Sigmoid colon (tissue), 6 donors: ENCODE measurements at regions not wholly inside any gene's neighbourhood (a gene's known extent, or its start where the extent isn't known, plus 50 kb on each side); places are given as distances from the start of the nearest gene placed in this dataset.

Experiments
- DNase-seq: peaks from one replicate; pipeline ENCODE4 v3.0.0-alpha.2; 2019
- H3K27ac ChIP-seq, 4 donors: fragments of 200-600 bp; sonication (generic); one replicate each; pipeline ENCODE4 v1.5.1; 2016 to 2019; ENCODE audit warnings: mild to moderate bottlenecking in 1 of 4
- H3K27me3 ChIP-seq, 3 donors: fragments of 200-600 bp; sonication (generic); one replicate each; pipeline ENCODE4 v1.5.1; 2019; ENCODE audit warnings: mild to moderate bottlenecking in 1 of 3
- H3K36me3 ChIP-seq, 4 donors: fragments of 200-600 bp; sonication (generic); one replicate each; pipeline ENCODE4 v1.5.1; 2016 to 2019
- H3K4me1 ChIP-seq, 4 donors: fragments of 200-600 bp; sonication (generic); one replicate each; pipeline ENCODE4 v1.5.1; 2017 to 2019
- H3K4me3 ChIP-seq, 4 donors: fragments of 200-600 bp; sonication (generic); one replicate each; pipeline ENCODE4 v1.5.1; 2017 to 2019; ENCODE audit warnings: mild to moderate bottlenecking in 2 of 4, moderate library complexity in 1 of 4
- H3K9me3 ChIP-seq, 4 donors: fragments of 200-600 bp in 3 of 4; sonication (generic) in 3 of 4; one replicate each; pipeline versions ENCODE4 v1.5.1 to v1.6.1; 2013 to 2019
- EP300 ChIP-seq, 4 donors: sonication (generic); formaldehyde crosslinking; IDR thresholded peaks; one replicate each; pipeline ENCODE4 v1.6.1; 2017; ENCODE audit warnings: antibody characterized with exemption in 4 of 4
- POLR2A ChIP-seq, 2 donors: fragments of 450-650 bp; IDR thresholded peaks; one replicate each; pipeline ENCODE4 v1.6.1; 2016; ENCODE audit warnings: antibody characterized with exemption in 2 of 2, mild to moderate bottlenecking in 2 of 2, moderate library complexity in 2 of 2
- POLR2AphosphoS5 ChIP-seq, 4 donors: sonication (generic); formaldehyde crosslinking; IDR thresholded peaks; one replicate each; pipeline ENCODE4 v1.6.1; 2017; ENCODE audit warnings: antibody characterized with exemption in 4 of 4
- WGBS, 2 donors: extraction: QIAGEN DNeasy Blood & Tissue Kit; methylation state at CpG; one replicate each; pipeline ENCODE4 v1.1.7; 2013; 5-methylcytosine and 5-hydroxymethylcytosine counted together
- intact Hi-C: fragments of 100-400 bp; cut with DNase I; formaldehyde crosslinking; loops from one replicate; pipeline ENCODE4 v1.15.1; 2023
- TF ChIP-seq, protein P1 (sequence below), 4 experiments: fragments of 450-650 bp in 3 of 4; fragments of 200-600 bp in 1 of 4; IDR thresholded peaks; one replicate each; pipeline ENCODE4 v1.5.1; 2016 to 2019; ENCODE audit warnings: antibody characterized with exemption in 4 of 4, mild to moderate bottlenecking in 3 of 4, moderate library complexity in 2 of 4
- donor health status: healthy with polysubstance abuse.
- donor health status: healthy.

DNA sequence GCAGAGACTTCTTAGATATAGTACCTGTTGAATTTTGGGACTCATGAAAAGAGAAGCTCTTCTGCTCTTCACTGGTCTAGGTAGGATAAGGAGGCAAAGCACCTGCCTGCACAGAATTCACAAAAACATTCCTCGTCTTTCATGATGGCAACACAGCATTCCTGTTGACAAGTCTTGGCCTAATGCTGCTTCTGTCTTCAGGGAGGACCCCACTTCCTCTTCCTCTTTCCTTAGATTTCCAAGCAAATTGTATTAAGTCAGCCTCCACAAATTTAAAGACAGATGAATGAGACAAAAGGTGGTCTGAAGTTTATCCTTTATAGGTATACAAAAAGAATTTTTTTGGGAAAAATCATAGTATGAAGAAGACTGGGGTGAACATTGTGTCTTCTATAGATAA, 64.9 kb downstream of the DNAJB9 start:
- TF ChIP-seq POLR2AphosphoS5 (IDR thresholded peaks at IDR 0.05) (no peak), POLR2A (IDR thresholded peaks at IDR 0.05) (no peak), EP300 (IDR thresholded peaks at IDR 0.05) (no peak)
- TF ChIP-seq, protein P1, sequence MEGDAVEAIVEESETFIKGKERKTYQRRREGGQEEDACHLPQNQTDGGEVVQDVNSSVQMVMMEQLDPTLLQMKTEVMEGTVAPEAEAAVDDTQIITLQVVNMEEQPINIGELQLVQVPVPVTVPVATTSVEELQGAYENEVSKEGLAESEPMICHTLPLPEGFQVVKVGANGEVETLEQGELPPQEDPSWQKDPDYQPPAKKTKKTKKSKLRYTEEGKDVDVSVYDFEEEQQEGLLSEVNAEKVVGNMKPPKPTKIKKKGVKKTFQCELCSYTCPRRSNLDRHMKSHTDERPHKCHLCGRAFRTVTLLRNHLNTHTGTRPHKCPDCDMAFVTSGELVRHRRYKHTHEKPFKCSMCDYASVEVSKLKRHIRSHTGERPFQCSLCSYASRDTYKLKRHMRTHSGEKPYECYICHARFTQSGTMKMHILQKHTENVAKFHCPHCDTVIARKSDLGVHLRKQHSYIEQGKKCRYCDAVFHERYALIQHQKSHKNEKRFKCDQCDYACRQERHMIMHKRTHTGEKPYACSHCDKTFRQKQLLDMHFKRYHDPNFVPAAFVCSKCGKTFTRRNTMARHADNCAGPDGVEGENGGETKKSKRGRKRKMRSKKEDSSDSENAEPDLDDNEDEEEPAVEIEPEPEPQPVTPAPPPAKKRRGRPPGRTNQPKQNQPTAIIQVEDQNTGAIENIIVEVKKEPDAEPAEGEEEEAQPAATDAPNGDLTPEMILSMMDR (IDR thresholded peaks at IDR 0.05), result no peak
- no peak overlapping the region for H3K4me3 ChIP-seq
- no peaks in the 10 kb centered on the region for H3K9me3 ChIP-seq
- no peak for DNase-seq
- H3K27ac ChIP-seq, result no peak overlapping the region
- no peaks in the 10 kb centered on the region for H3K27me3 ChIP-seq
- H3K4me1 ChIP-seq, result peaks cover 0 to 10% (median 5%) of the 10 kb centered on the region in 4 donors
- H3K36me3 ChIP-seq, result no peaks in the 10 kb centered on the region
- intact Hi-C loops, result no loop called here
- 85 to 88% methylated on average over 1 of the region's 1 CpG for WGBS, 2 donors

DNA sequence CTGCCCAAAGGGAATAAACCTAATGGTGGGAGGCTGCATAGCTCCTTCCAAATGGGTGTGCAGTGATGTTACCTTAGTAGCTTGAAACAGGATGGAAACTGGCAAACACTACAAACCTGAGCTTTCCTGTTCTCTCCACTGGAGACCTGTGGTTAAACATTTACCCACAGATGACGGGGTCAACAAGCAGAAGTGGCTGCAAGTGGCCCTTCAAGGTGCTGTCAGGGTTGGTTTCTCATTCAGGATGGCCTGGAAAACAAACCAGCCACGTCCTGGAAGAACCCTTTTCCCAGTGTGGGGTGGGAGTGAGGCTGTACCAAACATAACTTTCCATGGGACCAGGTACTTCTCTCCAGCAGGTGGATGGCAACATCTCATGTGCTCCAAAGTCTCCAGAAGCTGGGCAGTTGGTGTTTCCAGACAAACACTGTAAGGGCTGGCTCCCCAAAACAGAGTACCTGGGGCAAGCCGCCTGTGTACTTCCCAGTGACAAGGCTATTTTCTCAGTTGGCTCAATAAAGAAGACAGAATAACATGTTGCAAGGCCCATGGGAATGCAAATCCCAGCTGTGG, 67.5 kb downstream of the DNAJB9 start:
- Histone ChIP-seq H3K4me1 (no peaks in the 10 kb centered on the region), H3K4me3 (no peak overlapping the region), H3K9me3 (no peaks in the 10 kb centered on the region), H3K27ac (no peak overlapping the region), H3K36me3 (no peaks in the 10 kb centered on the region), H3K27me3 (no peaks in the 10 kb centered on the region)
- WGBS, 2 donors, result 35 to 52% methylated on average over 3 of the region's 3 CpGs
- no peak for DNase-seq
- intact Hi-C loops, result no loop called here
- TF ChIP-seq POLR2AphosphoS5 (IDR thresholded peaks at IDR 0.05) (no peak), EP300 (IDR thresholded peaks at IDR 0.05) (no peak), POLR2A (IDR thresholded peaks at IDR 0.05) (no peak)
- TF ChIP-seq, protein P1 (IDR thresholded peaks at IDR 0.05), result no peak

DNA sequence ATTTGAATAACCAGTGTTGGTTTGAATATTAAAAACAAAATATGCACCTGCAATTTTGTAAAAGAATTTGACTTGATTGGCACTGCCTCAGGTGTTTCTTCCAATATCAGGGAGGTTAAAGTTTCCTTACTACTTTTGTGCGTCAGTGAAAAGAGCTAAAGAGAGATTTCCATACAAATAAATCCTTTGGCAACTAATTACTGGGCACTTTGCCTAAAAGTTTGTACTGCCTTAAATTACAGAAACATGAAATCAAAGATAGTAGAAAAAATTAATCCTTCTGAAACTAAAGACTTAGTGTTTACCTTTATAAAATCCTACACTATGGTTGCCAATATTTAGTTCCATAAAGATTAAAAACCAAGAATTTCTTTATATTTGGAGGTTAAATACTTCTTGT, 72.5 kb downstream of the DNAJB9 start:
- Histone ChIP-seq H3K4me3 (no peak overlapping the region), H3K27ac (no peak overlapping the region), H3K9me3 (no peaks in the 10 kb centered on the region), H3K27me3 (no peaks in the 10 kb centered on the region), H3K4me1 (no peaks in the 10 kb centered on the region), H3K36me3 (no peaks in the 10 kb centered on the region)
- no peak for TF ChIP-seq POLR2AphosphoS5 (IDR thresholded peaks at IDR 0.05)
- TF ChIP-seq, protein P1 (IDR thresholded peaks at IDR 0.05), result no peak
- TF ChIP-seq EP300 (IDR thresholded peaks at IDR 0.05), result no peak
- no peak for TF ChIP-seq POLR2A (IDR thresholded peaks at IDR 0.05)
- intact Hi-C loops, result no loop called here
- WGBS, 2 donors, result 55 to 63% methylated on average over 1 of the region's 1 CpG
- DNase-seq, result no peak

DNA sequence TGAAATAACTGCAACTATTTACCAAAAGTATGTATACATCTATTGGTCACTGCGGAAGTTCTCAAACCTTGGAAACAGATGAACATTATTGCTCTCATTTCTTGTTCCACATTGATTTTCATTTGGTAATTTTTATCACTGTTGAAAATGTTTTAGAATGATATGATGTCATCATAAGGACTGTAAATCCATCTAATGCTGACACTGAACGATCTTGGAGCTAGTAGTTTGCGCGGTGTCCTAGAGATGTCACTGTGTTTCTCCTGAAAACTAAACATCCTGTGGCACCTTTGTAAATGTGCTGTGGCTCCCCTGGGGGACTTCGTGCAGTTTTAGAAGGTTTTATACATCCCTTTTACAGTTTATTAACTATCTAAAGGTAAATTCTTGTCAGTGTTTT, 73.5 kb downstream of the DNAJB9 start:
- no peaks in the 10 kb centered on the region for H3K27me3 ChIP-seq
- 78 to 81% methylated on average over 5 of the region's 5 CpGs for whole genome bisulfite sequencing, 2 donors
- H3K4me1 ChIP-seq, result no peaks in the 10 kb centered on the region
- no peak overlapping the region for H3K27ac ChIP-seq
- no peaks in the 10 kb centered on the region for H3K9me3 ChIP-seq
- intact Hi-C loops, result no loop called here
- TF ChIP-seq POLR2A (IDR thresholded peaks at IDR 0.05) (no peak), POLR2AphosphoS5 (IDR thresholded peaks at IDR 0.05) (no peak), EP300 (IDR thresholded peaks at IDR 0.05) (no peak)
- TF ChIP-seq, protein P1 (IDR thresholded peaks at IDR 0.05), result no peak
- no peak for DNase-seq
- H3K36me3 ChIP-seq, result no peaks in the 10 kb centered on the region
- H3K4me3 ChIP-seq, result no peak overlapping the region

DNA sequence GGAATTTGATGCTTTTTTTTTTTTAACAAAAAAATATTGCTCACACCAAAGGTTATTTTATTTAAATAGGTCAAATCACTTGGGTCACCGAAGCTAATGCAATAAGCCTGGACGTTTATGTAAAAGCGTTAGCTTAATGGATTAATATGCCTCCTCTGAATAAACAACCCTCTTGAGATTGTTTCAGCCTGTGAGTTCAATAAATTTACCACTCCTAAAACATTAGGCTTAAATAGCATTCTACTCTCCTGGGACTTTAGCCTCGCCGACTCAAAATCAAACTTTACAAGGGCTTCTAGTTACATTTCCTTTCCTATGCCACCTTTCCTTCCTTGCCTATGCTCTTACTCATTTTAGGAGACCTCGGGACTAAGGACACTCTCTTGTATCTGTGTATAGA, 79.3 kb downstream of the DNAJB9 start:
- no peaks in the 10 kb centered on the region for H3K27me3 ChIP-seq
- DNase-seq, result no peak
- H3K36me3 ChIP-seq, result no peaks in the 10 kb centered on the region
- H3K4me1 ChIP-seq, result peaks cover 0 to 19% (median 16%) of the 10 kb centered on the region in 4 donors
- no peak overlapping the region for H3K27ac ChIP-seq
- no peaks in the 10 kb centered on the region for H3K9me3 ChIP-seq
- TF ChIP-seq EP300 (IDR thresholded peaks at IDR 0.05) (no peak), POLR2A (IDR thresholded peaks at IDR 0.05) (no peak), POLR2AphosphoS5 (IDR thresholded peaks at IDR 0.05) (no peak)
- TF ChIP-seq, protein P1 (IDR thresholded peaks at IDR 0.05), result no peak
- H3K4me3 ChIP-seq, result no peak overlapping the region
- WGBS, 2 donors, result 54 to 58% methylated on average over 6 of the region's 6 CpGs
- intact Hi-C loops, result no loop called here
